HEK293 (cell line): ENCODE measurements at regions not wholly inside any gene's neighbourhood (a gene's known extent, or its start where the extent isn't known, plus 50 kb on each side); places are given as distances from the start of the nearest gene placed in this dataset.

Experiments
- CTCF ChIA-PET: fragments of 350-600 bp; formaldehyde crosslinking; extraction: SDS; loops from one replicate; lab custom pipeline; 2021; ENCODE audit warnings: antibody characterized with exemption; lab: Yijun Ruan, JAX
- POLR2A ChIA-PET: fragments of 300-600 bp; formaldehyde crosslinking; extraction: SDS; loops from one replicate; lab custom pipeline; 2020; ENCODE audit warnings: antibody characterized with exemption, inconsistent platforms; lab: Yijun Ruan, JAX
- H3K27ac ChIP-seq: fragments of 200-500 bp; sonication (Bioruptor generic); 2 replicates; pipeline ENCODE4 v1.5.1; 2014; ENCODE audit warnings: low read depth, low read length, control low read depth, inconsistent platforms; ENCODE audit errors: extremely low read depth
- H3K36me3 ChIP-seq, 2 experiments: fragments of 200-500 bp in 1 of 2; sonication (Bioruptor generic) in 1 of 2; 1 replicate in 1 of 2; 2 replicates in 1 of 2; pipeline ENCODE4 v1.5.1; 2014 to 2017; ENCODE audit warnings: inconsistent platforms in 2 of 2, low read length in 2 of 2; ENCODE audit not compliant: control insufficient read depth in 2 of 2, insufficient read depth in 1 of 2
- H3K4me1 ChIP-seq: fragments of 200-500 bp; sonication (Bioruptor generic); 2 replicates; pipeline ENCODE4 v1.5.1; 2014; ENCODE audit warnings: mild to moderate bottlenecking, low read length, inconsistent platforms; ENCODE audit not compliant: control insufficient read depth, insufficient read depth
- H3K4me3 ChIP-seq: 2 replicates; pipeline ENCODE4 v1.5.1; 2011; ENCODE audit warnings: low read depth, mild to moderate bottlenecking, control low read depth, low read length, moderate library complexity
- H3K9me3 ChIP-seq: fragments of 200-500 bp; sonication (Bioruptor generic); 2 replicates; pipeline ENCODE4 v1.5.1; 2014; ENCODE audit warnings: low read depth, low read length, inconsistent platforms; ENCODE audit not compliant: control insufficient read depth, insufficient read depth
- BCL11B ChIP-seq: fragments of 450-650 bp; formaldehyde crosslinking; IDR thresholded peaks from 2 replicates; pipeline ENCODE4 v1.5.1; 2016; ENCODE audit warnings: low read depth, missing biosample characterization, missing genetic modification characterization
- HOXA7 ChIP-seq: sonication (generic); formaldehyde crosslinking; IDR thresholded peaks from 2 replicates; pipeline ENCODE4 v1.8.1; 2022; ENCODE audit warnings: missing genetic modification reagents, borderline replicate concordance
- HOXD13 ChIP-seq: sonication (generic); formaldehyde crosslinking; IDR thresholded peaks from 2 replicates; pipeline ENCODE4 v1.8.0; 2022; ENCODE audit warnings: missing genetic modification reagents, borderline replicate concordance
- MYNN ChIP-seq: fragments of 450-650 bp; formaldehyde crosslinking; IDR thresholded peaks from 2 replicates; pipeline ENCODE4 v1.5.1; 2016; ENCODE audit warnings: missing biosample characterization, missing genetic modification characterization, borderline replicate concordance
- PRDM4 ChIP-seq: fragments of 450-650 bp; formaldehyde crosslinking; IDR thresholded peaks from 2 replicates; pipeline ENCODE4 v1.5.1; 2017; ENCODE audit warnings: missing biosample characterization, missing genetic modification characterization
- SP3 ChIP-seq: fragments of 450-650 bp; formaldehyde crosslinking; IDR thresholded peaks from 2 replicates; pipeline ENCODE4 v1.5.1; 2016; ENCODE audit warnings: missing biosample characterization, missing genetic modification characterization
- TCF7L2 ChIP-seq: IDR thresholded peaks from 2 replicates; pipeline ENCODE4 v1.6.1; 2011; ENCODE audit warnings: low read depth, mild to moderate bottlenecking, inconsistent platforms, low read length, moderate library complexity, borderline replicate concordance
- YY2 ChIP-seq: fragments of 450-650 bp; formaldehyde crosslinking; IDR thresholded peaks from 2 replicates; pipeline ENCODE4 v1.5.1; 2016; ENCODE audit warnings: missing biosample characterization, missing genetic modification characterization
- ZBTB20 ChIP-seq: fragments of 450-650 bp; formaldehyde crosslinking; IDR thresholded peaks from 2 replicates; pipeline ENCODE4 v1.5.1; 2016; ENCODE audit warnings: missing biosample characterization, missing genetic modification characterization
- ZEB2 ChIP-seq: fragments of 450-650 bp; formaldehyde crosslinking; IDR thresholded peaks from 2 replicates; pipeline ENCODE4 v1.5.1; 2016; ENCODE audit warnings: missing biosample characterization, missing genetic modification characterization
- ZNF121 ChIP-seq: fragments of 450-650 bp; formaldehyde crosslinking; IDR thresholded peaks from 2 replicates; pipeline ENCODE4 v1.5.1; 2016; ENCODE audit warnings: missing biosample characterization, missing genetic modification characterization
- ZNF146 ChIP-seq: fragments of 450-650 bp; formaldehyde crosslinking; IDR thresholded peaks from 2 replicates; pipeline ENCODE4 v1.5.1; 2016; ENCODE audit warnings: missing biosample characterization, missing genetic modification characterization
- ZNF184 ChIP-seq: fragments of 450-650 bp; IDR thresholded peaks from 2 replicates; pipeline ENCODE4 v1.5.1; 2018; ENCODE audit warnings: missing biosample characterization, mild to moderate bottlenecking, missing genetic modification characterization
- ZNF2 ChIP-seq: fragments of 450-650 bp; formaldehyde crosslinking; IDR thresholded peaks from 2 replicates; pipeline ENCODE4 v1.5.1; 2016; ENCODE audit warnings: missing biosample characterization, missing genetic modification characterization
- ZNF202 ChIP-seq: fragments of 450-650 bp; formaldehyde crosslinking; IDR thresholded peaks from 2 replicates; pipeline ENCODE4 v1.5.1; 2016; ENCODE audit warnings: missing biosample characterization, missing genetic modification characterization, borderline replicate concordance
- ZNF274 ChIP-seq, 2 experiments: fragments of 200-500 bp in 1 of 2; fragments of 450-650 bp in 1 of 2; sonication (Bioruptor generic) in 1 of 2; formaldehyde crosslinking in 1 of 2; IDR thresholded peaks; 2 replicates each; pipeline versions ENCODE4 v1.5.1 to v1.6.1; 2014 to 2016; ENCODE audit warnings: borderline replicate concordance in 1 of 2, inconsistent platforms in 1 of 2, low read length in 1 of 2, missing biosample characterization in 1 of 2, missing genetic modification characterization in 1 of 2
- ZNF37A ChIP-seq: fragments of 450-650 bp; IDR thresholded peaks from 2 replicates; pipeline ENCODE4 v1.5.1; 2018; ENCODE audit warnings: missing biosample characterization, missing genetic modification characterization
- ZNF391 ChIP-seq: fragments of 450-650 bp; formaldehyde crosslinking; IDR thresholded peaks from 2 replicates; pipeline ENCODE4 v1.5.1; 2016; ENCODE audit warnings: low read depth, missing biosample characterization, missing genetic modification characterization, borderline replicate concordance
- ZNF433 ChIP-seq: fragments of 450-650 bp; formaldehyde crosslinking; IDR thresholded peaks from 2 replicates; pipeline ENCODE4 v1.5.1; 2016; ENCODE audit warnings: missing biosample characterization, missing genetic modification characterization, low read depth
- ZNF514 ChIP-seq: fragments of 450-650 bp; formaldehyde crosslinking; IDR thresholded peaks from 2 replicates; pipeline ENCODE4 v1.5.1; 2016; ENCODE audit warnings: missing biosample characterization, missing genetic modification characterization
- ZNF626 ChIP-seq: fragments of 450-650 bp; sonication (Bioruptor Pico); formaldehyde crosslinking; IDR thresholded peaks from 2 replicates; pipeline ENCODE4 v1.5.1; 2018; ENCODE audit warnings: missing biosample characterization, missing genetic modification characterization, inconsistent platforms
- ZNF654 ChIP-seq: fragments of 450-650 bp; formaldehyde crosslinking; IDR thresholded peaks from 2 replicates; pipeline ENCODE4 v1.5.1; 2016; ENCODE audit warnings: low read depth, missing biosample characterization, missing genetic modification characterization
- ZNF664 ChIP-seq: fragments of 450-650 bp; formaldehyde crosslinking; IDR thresholded peaks from 2 replicates; pipeline ENCODE4 v1.5.1; 2016; ENCODE audit warnings: missing biosample characterization, missing genetic modification characterization
- ZNF677 ChIP-seq: fragments of 450-650 bp; IDR thresholded peaks from 2 replicates; pipeline ENCODE4 v1.5.0; 2018; ENCODE audit warnings: missing biosample characterization, mild to moderate bottlenecking, missing genetic modification characterization, moderate library complexity
- ZNF701 ChIP-seq: fragments of 450-650 bp; formaldehyde crosslinking; IDR thresholded peaks from 2 replicates; pipeline ENCODE4 v1.5.1; 2016; ENCODE audit warnings: missing biosample characterization, missing genetic modification characterization
- ZNF830 ChIP-seq: fragments of 450-650 bp; IDR thresholded peaks from 2 replicates; pipeline ENCODE4 v1.5.0; 2018; ENCODE audit warnings: missing biosample characterization, missing genetic modification characterization, low read depth, mild to moderate bottlenecking, moderate library complexity
- TF ChIP-seq, protein P1 (sequence below): fragments of 450-650 bp; formaldehyde crosslinking; IDR thresholded peaks from 2 replicates; pipeline ENCODE4 v1.5.1; 2016; ENCODE audit warnings: missing biosample characterization, missing genetic modification characterization
- TF ChIP-seq, protein P2 (sequence below): fragments of 450-650 bp; formaldehyde crosslinking; conservative IDR thresholded peaks from 2 replicates; pipeline ENCODE4 v1.5.1; 2016; ENCODE audit warnings: low read depth, missing biosample characterization, missing genetic modification characterization
- TF ChIP-seq, protein P3 (sequence below): fragments of 450-650 bp; formaldehyde crosslinking; IDR thresholded peaks from 2 replicates; pipeline ENCODE4 v1.5.1; 2016; ENCODE audit warnings: missing biosample characterization, missing genetic modification characterization

DNA sequence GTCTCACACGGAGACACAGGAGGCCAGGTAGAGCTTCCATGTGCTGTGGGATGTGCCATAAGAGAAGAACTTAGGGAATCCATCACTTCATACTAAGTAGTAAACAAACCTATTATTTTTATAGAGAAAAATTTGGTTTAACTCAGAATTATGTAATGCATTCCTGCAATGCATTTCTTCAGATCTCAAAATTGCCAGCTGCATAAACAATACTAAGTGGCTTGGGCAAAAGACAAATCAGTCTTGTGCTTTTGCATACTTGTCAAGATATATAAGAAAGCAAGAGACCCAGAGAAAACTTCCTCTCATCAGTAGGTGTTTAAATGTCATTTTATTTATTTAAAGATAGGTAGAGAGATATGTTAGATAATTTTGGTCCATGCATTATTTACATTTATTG lies 382.1 kb upstream of the CTSO start:
- TF ChIP-seq, protein P1, sequence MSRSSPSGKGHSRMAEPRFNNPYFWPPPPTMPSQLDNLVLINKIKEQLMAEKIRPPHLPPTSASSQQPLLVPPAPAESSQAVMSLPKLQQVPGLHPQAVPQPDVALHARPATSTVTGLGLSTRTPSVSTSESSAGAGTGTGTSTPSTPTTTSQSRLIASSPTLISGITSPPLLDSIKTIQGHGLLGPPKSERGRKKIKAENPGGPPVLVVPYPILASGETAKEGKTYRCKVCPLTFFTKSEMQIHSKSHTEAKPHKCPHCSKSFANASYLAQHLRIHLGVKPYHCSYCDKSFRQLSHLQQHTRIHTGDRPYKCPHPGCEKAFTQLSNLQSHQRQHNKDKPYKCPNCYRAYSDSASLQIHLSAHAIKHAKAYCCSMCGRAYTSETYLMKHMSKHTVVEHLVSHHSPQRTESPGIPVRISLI (tag by site-specific recombination), result no peak
- TF ChIP-seq ZNF514 (tag by site-specific recombination) (no peak), ZNF146 (tag by site-specific recombination) (no peak), ZNF202 (no peak), ZNF391 (no peak), ZNF677 (tag by site-specific recombination) (no peak), ZNF37A (tag by site-specific recombination) (no peak), ZNF2 (tag by site-specific recombination) (no peak), ZNF701 (tag by site-specific recombination) (no peak), HOXD13 (CRISPR knock-in tag) (no peak), ZNF654 (no peak), SP3 (no peak), BCL11B (no peak), ZBTB20 (tag by site-specific recombination) (no peak), ZNF830 (tag by site-specific recombination) (no peak), ZNF664 (tag by site-specific recombination) (no peak), MYNN (tag by site-specific recombination) (no peak), ZNF626 (tag by site-specific recombination) (no peak)
- TF ChIP-seq, protein P2, sequence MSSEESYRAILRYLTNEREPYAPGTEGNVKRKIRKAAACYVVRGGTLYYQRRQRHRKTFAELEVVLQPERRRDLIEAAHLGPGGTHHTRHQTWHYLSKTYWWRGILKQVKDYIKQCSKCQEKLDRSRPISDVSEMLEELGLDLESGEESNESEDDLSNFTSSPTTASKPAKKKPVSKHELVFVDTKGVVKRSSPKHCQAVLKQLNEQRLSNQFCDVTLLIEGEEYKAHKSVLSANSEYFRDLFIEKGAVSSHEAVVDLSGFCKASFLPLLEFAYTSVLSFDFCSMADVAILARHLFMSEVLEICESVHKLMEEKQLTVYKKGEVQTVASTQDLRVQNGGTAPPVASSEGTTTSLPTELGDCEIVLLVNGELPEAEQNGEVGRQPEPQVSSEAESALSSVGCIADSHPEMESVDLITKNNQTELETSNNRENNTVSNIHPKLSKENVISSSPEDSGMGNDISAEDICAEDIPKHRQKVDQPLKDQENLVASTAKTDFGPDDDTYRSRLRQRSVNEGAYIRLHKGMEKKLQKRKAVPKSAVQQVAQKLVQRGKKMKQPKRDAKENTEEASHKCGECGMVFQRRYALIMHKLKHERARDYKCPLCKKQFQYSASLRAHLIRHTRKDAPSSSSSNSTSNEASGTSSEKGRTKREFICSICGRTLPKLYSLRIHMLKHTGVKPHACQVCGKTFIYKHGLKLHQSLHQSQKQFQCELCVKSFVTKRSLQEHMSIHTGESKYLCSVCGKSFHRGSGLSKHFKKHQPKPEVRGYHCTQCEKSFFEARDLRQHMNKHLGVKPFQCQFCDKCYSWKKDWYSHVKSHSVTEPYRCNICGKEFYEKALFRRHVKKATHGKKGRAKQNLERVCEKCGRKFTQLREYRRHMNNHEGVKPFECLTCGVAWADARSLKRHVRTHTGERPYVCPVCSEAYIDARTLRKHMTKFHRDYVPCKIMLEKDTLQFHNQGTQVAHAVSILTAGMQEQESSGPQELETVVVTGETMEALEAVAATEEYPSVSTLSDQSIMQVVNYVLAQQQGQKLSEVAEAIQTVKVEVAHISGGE (tag by site-specific recombination), result no peak
- TF ChIP-seq, protein P3, sequence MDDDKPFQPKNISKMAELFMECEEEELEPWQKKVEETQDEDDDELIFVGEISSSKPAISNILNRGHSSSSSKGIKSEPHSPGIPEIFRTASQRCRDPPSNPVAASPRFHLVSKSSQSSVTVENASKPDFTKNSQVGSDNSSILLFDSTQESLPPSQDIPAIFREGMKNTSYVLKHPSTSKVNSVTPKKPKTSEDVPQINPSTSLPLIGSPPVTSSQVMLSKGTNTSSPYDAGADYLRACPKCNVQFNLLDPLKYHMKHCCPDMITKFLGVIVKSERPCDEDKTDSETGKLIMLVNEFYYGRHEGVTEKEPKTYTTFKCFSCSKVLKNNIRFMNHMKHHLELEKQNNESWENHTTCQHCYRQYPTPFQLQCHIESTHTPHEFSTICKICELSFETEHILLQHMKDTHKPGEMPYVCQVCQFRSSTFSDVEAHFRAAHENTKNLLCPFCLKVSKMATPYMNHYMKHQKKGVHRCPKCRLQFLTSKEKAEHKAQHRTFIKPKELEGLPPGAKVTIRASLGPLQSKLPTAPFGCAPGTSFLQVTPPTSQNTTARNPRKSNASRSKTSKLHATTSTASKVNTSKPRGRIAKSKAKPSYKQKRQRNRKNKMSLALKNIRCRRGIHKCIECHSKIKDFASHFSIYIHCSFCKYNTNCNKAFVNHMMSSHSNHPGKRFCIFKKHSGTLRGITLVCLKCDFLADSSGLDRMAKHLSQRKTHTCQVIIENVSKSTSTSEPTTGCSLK (tag by site-specific recombination), result no peak
- no peak overlapping the region for H3K4me3 ChIP-seq
- H3K9me3 ChIP-seq, result no peaks in the 10 kb centered on the region
- no peak overlapping the region for H3K27ac ChIP-seq
- CTCF ChIA-PET, result no interaction called here
- H3K4me1 ChIP-seq, result no peaks in the 10 kb centered on the region
- POLR2A ChIA-PET, result no interaction called here
- no peaks in the 10 kb centered on the region for H3K36me3 ChIP-seq

DNA sequence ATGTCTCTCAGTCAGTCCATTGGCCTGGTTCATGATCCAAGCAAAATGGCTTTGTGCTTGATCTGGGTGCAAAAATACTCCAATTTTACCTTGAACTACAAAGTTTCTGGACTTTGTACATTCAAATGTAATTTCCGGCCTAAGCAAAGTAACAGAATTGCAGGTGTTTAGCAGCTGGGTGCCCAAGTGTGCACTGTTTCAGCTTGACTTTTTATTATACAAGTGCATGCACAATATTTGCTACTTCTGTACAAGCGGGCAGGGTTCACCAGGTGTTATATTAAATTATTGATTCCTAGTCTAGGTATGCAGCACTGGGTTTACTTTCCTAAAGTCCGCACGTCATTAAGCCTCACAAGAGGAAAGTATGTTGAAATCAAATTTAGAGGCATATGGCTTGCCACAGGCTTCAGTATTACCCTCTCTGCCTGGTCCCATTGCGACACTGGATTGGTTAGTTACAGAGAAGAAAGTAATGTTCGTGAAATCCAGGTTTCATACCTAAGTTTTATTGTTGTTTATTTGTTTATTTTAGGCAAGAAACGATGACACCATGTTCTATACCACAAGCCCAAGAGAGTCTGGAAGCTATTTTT lies 376.9 kb upstream of the CTSO start:
- H3K9me3 ChIP-seq, result no peaks in the 10 kb centered on the region
- H3K4me1 ChIP-seq, result no peaks in the 10 kb centered on the region
- H3K4me3 ChIP-seq, result no peak overlapping the region
- CTCF ChIA-PET, result no interaction called here
- no peaks in the 10 kb centered on the region for H3K36me3 ChIP-seq
- POLR2A ChIA-PET, result no interaction called here
- no peak overlapping the region for H3K27ac ChIP-seq
- no peak for TF ChIP-seq TCF7L2
- TF ChIP-seq ZNF274 (IDR thresholded peaks at IDR 0.05; ENCODE audit: low read length), result no peak
- no peak for TF ChIP-seq ZNF274 (tag by site-specific recombination; IDR thresholded peaks at IDR 0.05; ENCODE audit: borderline replicate concordance)
- TF ChIP-seq PRDM4 (tag by site-specific recombination), result no peak
- TF ChIP-seq ZNF433 (tag by site-specific recombination), result no peak
- no peak for TF ChIP-seq ZNF121
- TF ChIP-seq ZEB2 (tag by site-specific recombination), result no peak
- TF ChIP-seq ZNF184 (tag by site-specific recombination), result no peak
- TF ChIP-seq YY2, result no peak
- TF ChIP-seq HOXA7 (CRISPR knock-in tag), result no peak
- no peak for TF ChIP-seq ZNF391
